NCI-H2171 (cell line): ENCODE measurements at regions not wholly inside any gene's neighbourhood (a gene's known extent, or its start where the extent isn't known, plus 50 kb on each side); places are given as distances from the start of the nearest gene placed in this dataset.
A peak's percentile ranks its signal among the peaks of the same experiment; 100 is the strongest.
"Not testable (repeated sequence)": the region's sequence is repeated elsewhere in the genome, so short reads cannot be mapped to it uniquely, and the experiment has no call there.

ENCODE experiments used
- DNase-seq: peaks from one replicate; lab custom pipeline; 2025; lab: John Stamatoyannopoulos, UW

- no peak for DNase-seq
Measured at GRCh38 chr2:45114221-45114955, 105.1 kb upstream of the SIX2 start.

- DNase-seq, result no peak
Measured at GRCh38 chr2:45112750-45113149, 103.5 kb upstream of the SIX2 start.

GRCh38 chr2:45105050-45105582, 95.9 kb upstream of the SIX2 start:
- no peak for DNase-seq

GRCh38 chr2:45104429-45104828, 95.2 kb upstream of the SIX2 start:
- no peak for DNase-seq

GRCh38 chr2:45103351-45104345, 94.4 kb upstream of the SIX2 start:
- no peak for DNase-seq

GRCh38 chr2:45102579-45103117, 93.4 kb upstream of the SIX2 start:
- no peak for DNase-seq

GRCh38 chr2:45102141-45102540, 92.9 kb upstream of the SIX2 start:
- no peak for DNase-seq

- no peak for DNase-seq
Measured at GRCh38 chr2:45096996-45097395, 87.7 kb upstream of the SIX2 start.

GRCh38 chr2:45096038-45096437, 86.8 kb upstream of the SIX2 start:
- DNase-seq, result not testable (repeated sequence)

- no peak for DNase-seq
Measured at GRCh38 chr2:45093663-45094062, 84.4 kb upstream of the SIX2 start.

GRCh38 chr2:45093181-45093580, 83.9 kb upstream of the SIX2 start:
- no peak for DNase-seq

- DNase-seq, result no peak
Measured at GRCh38 chr2:45089554-45090261, 80.5 kb upstream of the SIX2 start.

GRCh38 chr2:45085487-45085886, 76.2 kb upstream of the SIX2 start:
- no peak for DNase-seq

GRCh38 chr2:45084361-45085020, 75.2 kb upstream of the SIX2 start:
- no peak for DNase-seq

GRCh38 chr2:45083175-45083574, 73.9 kb upstream of the SIX2 start:
- DNase-seq, result no peak

- no peak for DNase-seq
Measured at GRCh38 chr2:45074713-45075112, 65.5 kb upstream of the SIX2 start.

- no peak for DNase-seq
Measured at GRCh38 chr2:45072862-45073237, 63.6 kb upstream of the SIX2 start.

GRCh38 chr2:45072064-45072861, 63.0 kb upstream of the SIX2 start:
- DNase-seq, result no peak

- peak; percentile 67 for DNase-seq
Measured at GRCh38 chr2:45070113-45070652, 60.9 kb upstream of the SIX2 start.

- DNase-seq, result no peak
Measured at GRCh38 chr2:45069684-45070083, 60.4 kb upstream of the SIX2 start.
